PFSK-1 (cell line): ENCODE measurements at regions not wholly inside any gene's neighbourhood (a gene's known extent, or its start where the extent isn't known, plus 50 kb on each side); places are given as distances from the start of the nearest gene placed in this dataset.

Experiments
- FOXP2 ChIP-seq: optimal IDR thresholded peaks from 2 replicates; pipeline ENCODE3; 2011; ENCODE audit warnings: borderline replicate concordance, control low read depth, inconsistent platforms; ENCODE audit not compliant: insufficient read depth; ENCODE audit errors: extremely low read length, extremely low read depth
- POLR2AphosphoS5 ChIP-seq: IDR thresholded peaks from 2 replicates; pipeline ENCODE4 v1.6.1; 2012; ENCODE audit warnings: low read depth, mild to moderate bottlenecking, control low read depth, low read length, moderate library complexity
- SIN3A ChIP-seq: IDR thresholded peaks from 2 replicates; pipeline ENCODE4 v1.6.1; 2012; ENCODE audit warnings: mild to moderate bottlenecking, low read length, moderate library complexity, borderline replicate concordance; ENCODE audit not compliant: insufficient read depth
- TAF1 ChIP-seq: IDR thresholded peaks from 2 replicates; pipeline ENCODE4 v1.6.1; 2012; ENCODE audit warnings: low read length, control low read depth, borderline replicate concordance; ENCODE audit not compliant: insufficient read depth
- TF ChIP-seq, protein P1 (sequence below), 2 experiments: IDR thresholded peaks; 2 replicates each; pipeline versions ENCODE4 v1.6.1 to v1.8.0; 2011 to 2012; ENCODE audit warnings: low read depth in 2 of 2, low read length in 2 of 2, control low read depth in 1 of 2, inconsistent platforms in 1 of 2, mild to moderate bottlenecking in 1 of 2, moderate library complexity in 1 of 2; ENCODE audit not compliant: insufficient read depth in 1 of 2

DNA sequence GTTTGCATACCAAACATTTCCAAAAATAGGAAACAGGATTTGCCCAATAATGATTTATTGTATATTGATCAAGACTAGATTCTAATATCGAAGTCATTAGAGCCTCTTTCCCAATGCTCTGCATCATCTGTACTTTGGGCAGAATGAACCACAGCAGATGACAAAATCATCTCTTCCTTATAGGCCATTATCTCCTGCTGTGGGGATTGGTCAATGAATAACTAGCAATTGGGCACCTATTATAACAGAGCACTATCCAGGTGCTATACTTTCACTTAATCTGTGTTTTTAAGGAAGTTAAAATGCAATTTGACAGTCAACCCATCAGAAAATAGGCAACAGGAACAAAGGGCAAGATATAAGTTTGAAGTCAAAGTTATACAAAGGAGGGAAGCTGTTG is 290.3 kb downstream of the AHR start:
- TF ChIP-seq, protein P1, sequence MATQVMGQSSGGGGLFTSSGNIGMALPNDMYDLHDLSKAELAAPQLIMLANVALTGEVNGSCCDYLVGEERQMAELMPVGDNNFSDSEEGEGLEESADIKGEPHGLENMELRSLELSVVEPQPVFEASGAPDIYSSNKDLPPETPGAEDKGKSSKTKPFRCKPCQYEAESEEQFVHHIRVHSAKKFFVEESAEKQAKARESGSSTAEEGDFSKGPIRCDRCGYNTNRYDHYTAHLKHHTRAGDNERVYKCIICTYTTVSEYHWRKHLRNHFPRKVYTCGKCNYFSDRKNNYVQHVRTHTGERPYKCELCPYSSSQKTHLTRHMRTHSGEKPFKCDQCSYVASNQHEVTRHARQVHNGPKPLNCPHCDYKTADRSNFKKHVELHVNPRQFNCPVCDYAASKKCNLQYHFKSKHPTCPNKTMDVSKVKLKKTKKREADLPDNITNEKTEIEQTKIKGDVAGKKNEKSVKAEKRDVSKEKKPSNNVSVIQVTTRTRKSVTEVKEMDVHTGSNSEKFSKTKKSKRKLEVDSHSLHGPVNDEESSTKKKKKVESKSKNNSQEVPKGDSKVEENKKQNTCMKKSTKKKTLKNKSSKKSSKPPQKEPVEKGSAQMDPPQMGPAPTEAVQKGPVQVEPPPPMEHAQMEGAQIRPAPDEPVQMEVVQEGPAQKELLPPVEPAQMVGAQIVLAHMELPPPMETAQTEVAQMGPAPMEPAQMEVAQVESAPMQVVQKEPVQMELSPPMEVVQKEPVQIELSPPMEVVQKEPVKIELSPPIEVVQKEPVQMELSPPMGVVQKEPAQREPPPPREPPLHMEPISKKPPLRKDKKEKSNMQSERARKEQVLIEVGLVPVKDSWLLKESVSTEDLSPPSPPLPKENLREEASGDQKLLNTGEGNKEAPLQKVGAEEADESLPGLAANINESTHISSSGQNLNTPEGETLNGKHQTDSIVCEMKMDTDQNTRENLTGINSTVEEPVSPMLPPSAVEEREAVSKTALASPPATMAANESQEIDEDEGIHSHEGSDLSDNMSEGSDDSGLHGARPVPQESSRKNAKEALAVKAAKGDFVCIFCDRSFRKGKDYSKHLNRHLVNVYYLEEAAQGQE (IDR thresholded peaks at IDR 0.05; ENCODE audit: insufficient read depth in 1 of 2, low read depth in 2 of 2, low read length in 2 of 2): no peak
- no peak for TF ChIP-seq POLR2AphosphoS5
- TF ChIP-seq FOXP2: no peak
- TF ChIP-seq TAF1: no peak
- TF ChIP-seq SIN3A: no peak

DNA sequence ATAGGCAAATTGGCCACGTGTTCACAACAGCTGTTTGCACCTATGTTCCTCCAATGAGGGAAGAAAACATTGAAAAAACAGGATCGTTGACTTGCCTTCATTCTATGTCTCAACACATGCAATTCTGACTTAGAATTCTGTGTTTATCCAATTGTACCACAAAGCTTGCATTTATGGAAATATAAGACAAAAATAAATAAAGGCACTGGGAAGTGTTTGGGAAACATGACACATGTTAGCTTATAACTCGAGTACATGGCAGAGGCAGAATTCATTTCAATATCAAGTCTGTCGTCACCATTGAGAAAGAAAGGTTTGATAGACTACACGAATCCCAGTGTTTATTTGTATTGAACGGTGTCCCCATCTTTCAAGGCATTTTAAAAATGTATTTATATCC is 291.2 kb downstream of the AHR start:
- TF ChIP-seq POLR2AphosphoS5: no peak
- TF ChIP-seq, protein P1 (IDR thresholded peaks at IDR 0.05; ENCODE audit: insufficient read depth in 1 of 2, low read depth in 2 of 2, low read length in 2 of 2): no peak
- no peak for TF ChIP-seq TAF1
- TF ChIP-seq SIN3A: no peak
- TF ChIP-seq FOXP2: no peak

- no peak for TF ChIP-seq FOXP2
- no peak for TF ChIP-seq POLR2AphosphoS5
- TF ChIP-seq, protein P1 (IDR thresholded peaks at IDR 0.05; ENCODE audit: insufficient read depth in 1 of 2, low read depth in 2 of 2, low read length in 2 of 2): no peak
- TF ChIP-seq TAF1: no peak
- no peak for TF ChIP-seq SIN3A
These were observed 291.8 kb downstream of the AHR start for GRCh38 chr7:17590221-17590620.

- TF ChIP-seq POLR2AphosphoS5 (no peak), FOXP2 (no peak)
- TF ChIP-seq, protein P1 (IDR thresholded peaks at IDR 0.05; ENCODE audit: insufficient read depth in 1 of 2, low read depth in 2 of 2, low read length in 2 of 2): no peak
These were observed 295.5 kb downstream of the AHR start for GRCh38 chr7:17593819-17594419.

DNA sequence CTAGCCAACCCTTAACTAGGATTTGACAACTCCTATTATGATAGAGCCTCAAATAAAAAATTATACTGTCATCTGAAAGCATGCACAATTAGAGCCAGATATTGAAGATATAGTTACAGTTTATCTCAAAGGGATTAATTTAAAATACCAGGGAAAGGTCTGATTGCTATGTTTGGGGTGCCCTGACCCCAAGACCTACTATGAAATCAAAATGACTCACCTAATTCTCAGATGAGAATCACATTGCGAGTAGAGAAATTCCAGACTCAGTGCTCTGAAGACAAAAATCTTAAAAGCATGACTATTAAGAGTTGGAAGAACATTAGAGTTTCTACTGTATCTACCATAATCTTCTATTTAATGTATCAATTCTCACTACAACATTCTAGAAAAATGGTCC is 297.1 kb downstream of the AHR start:
- TF ChIP-seq FOXP2: no peak
- no peak for TF ChIP-seq SIN3A
- TF ChIP-seq POLR2AphosphoS5: no peak
- no peak for TF ChIP-seq TAF1
- TF ChIP-seq, protein P1 (IDR thresholded peaks at IDR 0.05; ENCODE audit: insufficient read depth in 1 of 2, low read depth in 2 of 2, low read length in 2 of 2): no peak
